HG03575 (cell line): ENCODE measurements at regions not wholly inside any gene's neighbourhood (a gene's known extent, or its start where the extent isn't known, plus 50 kb on each side); places are given as distances from the start of the nearest gene placed in this dataset.

Source experiments
- ATAC-seq: cut with Tn5 transposase; IDR thresholded peaks from one replicate; pipeline ENCODE4 v1.9.1; 2021; ENCODE audit not compliant: unreplicated experiment, insufficient number of reproducible peaks, low FRiP score; ENCODE audit errors: extremely low read depth

DNA sequence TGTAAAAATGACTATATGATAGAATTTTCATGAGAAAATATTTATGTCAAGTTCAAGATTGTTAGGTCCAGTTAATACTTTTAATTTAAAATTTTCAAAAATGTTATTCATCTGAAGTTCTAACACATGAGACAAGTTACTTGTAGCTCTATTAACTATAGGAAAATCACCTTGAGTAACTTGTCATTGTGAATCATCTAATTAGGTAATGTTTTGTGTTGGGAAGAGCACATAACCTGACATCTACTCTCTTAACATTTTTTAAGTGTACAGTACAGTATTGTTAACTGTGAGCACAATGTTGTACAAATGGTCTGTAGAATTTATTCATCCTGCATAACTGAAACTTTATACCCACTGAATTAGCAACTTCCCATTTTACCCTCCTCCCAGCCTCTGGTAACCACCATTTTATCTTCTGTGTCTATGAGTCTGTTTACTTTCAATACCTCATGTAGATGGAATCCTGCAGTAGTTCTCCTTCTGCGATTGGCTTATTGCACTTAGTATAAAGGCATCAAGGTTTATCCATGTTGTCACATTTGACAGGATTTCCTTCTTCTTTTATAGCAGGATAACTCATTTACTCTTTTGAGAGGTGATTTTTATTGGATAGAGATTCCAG, 54.6 kb downstream of the ARL4A start:
- no peak for ATAC-seq

DNA sequence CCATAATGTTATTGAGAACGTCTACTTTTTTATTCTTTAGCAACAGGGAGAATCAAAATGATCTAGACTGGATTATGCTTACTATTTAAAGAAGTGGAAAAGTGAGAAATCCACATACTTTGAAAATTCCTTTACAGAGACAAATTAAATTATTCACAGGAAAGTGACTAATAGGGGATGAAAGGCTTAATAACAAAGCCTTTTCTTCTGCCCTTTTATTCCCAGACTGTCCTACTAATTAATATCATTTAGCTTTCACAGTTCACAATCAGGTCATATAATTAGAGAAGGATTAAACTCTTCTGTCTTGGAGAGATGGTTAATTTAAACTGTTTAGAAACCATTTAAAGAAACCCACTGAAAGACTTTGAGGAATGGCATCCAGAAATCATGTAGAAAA, 58.8 kb downstream of the ARL4A start:
- ATAC-seq: no peak

DNA sequence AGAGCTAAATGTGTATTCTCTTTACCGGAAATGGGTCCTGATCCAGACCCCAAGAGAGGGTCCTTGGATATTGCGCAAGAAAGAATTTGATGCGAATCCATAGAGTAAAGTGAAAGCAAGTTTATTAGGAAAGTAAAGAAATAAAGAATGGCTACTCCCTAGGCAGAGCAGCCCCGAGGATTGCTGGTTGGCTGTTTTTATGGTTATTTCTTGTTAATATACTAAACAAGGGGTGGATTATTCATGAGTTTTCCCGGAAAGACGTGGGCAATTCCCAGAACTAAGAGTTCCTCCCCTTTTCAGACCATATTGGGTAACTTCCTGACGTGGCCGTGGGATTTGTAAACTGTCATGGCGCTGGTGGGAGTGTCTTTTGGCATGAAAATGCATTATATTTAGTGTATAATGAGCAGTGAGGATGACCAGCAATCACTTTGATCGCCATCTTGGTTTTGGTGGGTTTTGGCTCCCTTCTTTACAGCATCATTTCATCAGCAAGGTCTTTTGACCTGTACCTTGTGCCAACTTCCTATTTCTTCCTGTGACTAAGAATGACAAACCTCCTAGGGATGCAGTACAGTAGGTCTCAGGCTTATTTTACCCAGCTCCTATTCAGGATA, 60.4 kb downstream of the ARL4A start:
- ATAC-seq: no peak

GRCh38 chr7:12749069-12749468, 61.6 kb downstream of the ARL4A start:
- ATAC-seq: no peak

GRCh38 chr7:12749746-12750145, 62.3 kb downstream of the ARL4A start:
- ATAC-seq: no peak

DNA sequence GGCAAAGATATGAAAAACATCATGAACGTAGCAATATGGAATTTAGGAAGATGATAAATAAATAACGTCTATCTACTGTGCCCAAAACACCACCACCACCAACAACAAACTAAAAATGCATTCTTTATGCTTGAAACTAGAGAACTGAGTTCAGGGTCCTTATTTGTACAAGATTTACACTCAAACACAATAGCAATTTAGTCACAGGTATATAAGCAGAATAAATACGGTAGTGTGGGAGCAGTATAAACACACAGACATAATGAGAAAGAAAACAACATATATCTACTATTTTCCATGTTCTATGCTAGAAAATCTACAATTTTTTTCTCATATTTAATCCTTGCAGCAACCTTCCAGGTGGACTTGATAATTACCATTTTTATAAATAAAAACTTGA, 64.3 kb downstream of the ARL4A start:
- no peak for ATAC-seq

- no peak for ATAC-seq
Measured at GRCh38 chr7:12754179-12754578, 66.7 kb downstream of the ARL4A start.

GRCh38 chr7:12756821-12757220, 69.4 kb downstream of the ARL4A start:
- ATAC-seq: no peak

DNA sequence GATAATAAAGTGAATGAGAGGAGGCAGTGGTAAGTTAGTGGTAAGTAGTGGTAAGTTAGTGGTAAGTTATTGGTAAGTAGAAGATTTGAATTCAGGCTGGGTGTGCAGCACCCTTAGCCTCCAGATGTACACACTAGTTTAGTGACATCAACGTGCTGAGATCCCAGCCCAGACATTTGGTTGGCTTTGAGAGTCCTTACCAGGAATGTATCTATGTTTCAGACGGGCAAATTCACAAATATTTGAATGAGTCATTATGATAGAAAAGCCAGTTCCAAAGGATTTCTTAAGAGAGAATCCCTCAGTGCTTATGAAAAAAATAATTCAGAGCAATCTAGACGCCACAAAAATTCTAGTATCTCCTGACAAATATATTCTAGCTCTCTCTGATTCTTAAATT, 70.0 kb downstream of the ARL4A start:
- no peak for ATAC-seq

GRCh38 chr7:12759151-12759550, 71.7 kb downstream of the ARL4A start:
- no peak for ATAC-seq

DNA sequence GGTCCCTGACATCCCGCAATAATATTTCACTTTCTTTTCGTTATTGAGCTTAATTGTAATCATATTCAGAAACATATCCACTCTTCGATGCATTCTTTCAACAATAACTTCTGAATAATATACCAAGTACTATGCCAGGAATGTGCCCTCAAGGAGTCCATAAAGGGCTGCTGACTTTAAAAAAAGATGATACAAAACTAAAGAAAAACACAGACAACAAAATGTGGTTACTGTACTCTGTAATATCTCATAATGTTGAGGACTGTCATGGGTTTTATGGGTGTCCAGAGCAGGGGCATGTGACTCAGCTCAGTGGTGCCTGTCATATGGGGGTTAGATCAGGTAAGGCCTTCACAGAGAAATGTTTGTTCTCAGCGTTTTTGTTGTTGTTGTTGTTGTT, 73.7 kb downstream of the ARL4A start:
- ATAC-seq: no peak

DNA sequence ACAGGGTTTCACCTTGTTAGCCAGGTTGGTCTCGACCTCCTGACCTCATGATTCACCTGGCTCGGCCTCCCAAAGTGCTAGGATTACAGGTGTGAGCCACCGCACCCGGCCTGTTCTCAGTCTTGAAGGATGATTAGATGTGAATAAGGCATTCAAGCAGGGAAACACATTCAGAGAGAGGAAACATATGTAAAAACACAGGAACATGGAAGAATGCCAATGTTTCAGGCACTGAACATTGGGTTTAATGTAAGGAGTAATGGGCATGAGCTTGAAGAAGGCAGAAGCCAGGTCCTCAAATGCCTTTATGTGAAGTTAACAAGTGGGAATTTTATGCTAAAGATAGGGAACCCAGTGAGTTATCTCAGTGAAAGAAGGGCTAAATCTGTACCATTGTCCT, 74.3 kb downstream of the ARL4A start:
- no peak for ATAC-seq

GRCh38 chr7:12764458-12764891, 77.0 kb downstream of the ARL4A start:
- no peak for ATAC-seq

- ATAC-seq: no peak
Measured at GRCh38 chr7:12765431-12766100, 78.1 kb downstream of the ARL4A start.

- no peak for ATAC-seq
Measured at GRCh38 chr7:12766416-12766815, 79.0 kb downstream of the ARL4A start.

- no peak for ATAC-seq
Measured at GRCh38 chr7:12768948-12769347, 81.5 kb downstream of the ARL4A start.

- ATAC-seq: no peak
Measured at GRCh38 chr7:12769444-12769843, 82.0 kb downstream of the ARL4A start.

- no peak for ATAC-seq
Measured at GRCh38 chr7:12770227-12770975, 83.0 kb downstream of the ARL4A start.

DNA sequence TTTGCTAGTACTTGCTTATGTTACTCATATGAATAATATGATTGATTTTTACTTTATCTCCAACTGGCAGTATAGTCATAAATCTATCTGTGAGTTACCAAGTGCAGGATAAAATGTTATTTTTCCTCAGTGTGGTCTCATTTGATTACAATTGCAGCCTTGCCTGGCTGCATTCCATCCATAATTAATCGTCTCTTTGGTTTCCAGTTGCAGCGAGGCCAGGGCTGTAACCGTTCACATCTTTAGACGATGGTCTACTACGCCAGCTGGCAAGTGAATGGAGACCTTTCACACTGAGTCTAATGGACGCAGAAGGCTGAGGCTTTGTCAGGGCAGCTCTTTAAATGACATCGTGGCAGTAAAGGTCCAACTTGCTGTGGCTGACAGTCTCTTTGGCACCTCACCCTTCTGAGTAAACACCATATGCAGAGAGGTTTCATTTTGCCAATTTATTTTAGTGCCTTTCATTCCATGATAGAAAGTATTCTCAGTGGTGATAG, 84.0 kb downstream of the ARL4A start:
- no peak for ATAC-seq

DNA sequence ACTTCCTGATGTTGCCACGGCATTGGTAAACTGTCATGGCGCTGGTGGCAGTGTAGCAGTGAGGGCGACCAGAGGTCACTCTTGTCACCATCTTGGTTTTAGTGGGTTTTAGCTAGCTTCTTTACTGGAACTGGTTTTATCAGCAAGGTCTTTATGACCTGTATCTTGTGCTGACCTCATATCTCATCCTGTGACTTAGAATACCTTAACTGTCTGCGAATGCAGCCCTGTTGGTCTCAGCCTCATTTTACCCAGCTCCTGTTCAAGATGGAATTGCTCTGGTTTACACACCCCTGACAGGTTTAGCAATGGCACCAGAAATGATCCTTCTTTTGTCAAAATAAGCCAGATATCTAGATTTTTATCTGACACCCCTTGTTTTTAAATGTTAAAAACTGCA, 85.3 kb downstream of the ARL4A start:
- ATAC-seq: no peak
